ENCODE measurements at regions not wholly inside any gene's neighbourhood (a gene's known extent, or its start where the extent isn't known, plus 50 kb on each side); places are given as distances from the start of the nearest gene placed in this dataset.

DNA sequence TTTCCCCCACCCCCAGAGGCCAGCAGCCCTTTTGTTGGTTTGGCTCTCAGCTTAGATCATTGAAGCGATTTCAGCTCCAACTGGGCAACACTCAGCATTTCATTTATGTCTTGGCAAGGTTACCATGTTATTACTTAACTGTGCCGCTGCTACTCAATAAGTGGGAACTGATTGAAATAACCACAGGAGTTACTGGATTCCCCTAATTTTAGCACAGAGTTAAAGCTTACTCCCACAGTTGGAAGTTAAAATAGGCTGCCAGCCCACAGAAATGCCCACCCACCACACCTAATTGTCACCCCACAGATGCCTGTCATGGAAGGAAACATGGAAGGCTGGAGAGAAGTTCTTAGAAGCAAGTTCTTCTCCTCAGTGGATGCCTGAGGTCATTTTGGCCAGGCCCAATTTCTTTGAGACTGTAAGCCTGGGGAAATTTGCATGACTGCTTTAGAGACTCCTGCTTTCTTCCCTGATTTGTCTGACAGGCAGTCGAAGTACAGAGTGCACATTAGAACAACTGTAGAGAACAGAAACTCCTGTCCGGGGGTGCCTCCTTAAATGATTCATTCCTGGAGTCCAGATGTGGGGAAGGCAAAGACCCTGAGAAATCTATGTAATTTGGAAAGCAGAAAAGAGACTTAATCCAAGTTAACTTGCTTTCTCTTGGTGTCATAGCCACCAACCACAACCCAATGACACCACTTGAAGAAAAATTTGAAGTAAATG, 370.0 kb downstream of the ZSWIM6 start:
- no peaks in the 10 kb centered on the region for H3K27me3 ChIP-seq (ENCODE audit: control insufficient read depth in 1 of 2, insufficient read depth in 2 of 2, low read length in 2 of 2)
- no peak overlapping the region for H3K9ac ChIP-seq (ENCODE audit: low read length)
- H3K27ac ChIP-seq (ENCODE audit: low read depth, low read length) = no peak overlapping the region
- no peak overlapping the region for H3K4me3 ChIP-seq (ENCODE audit: low read depth in 1 of 2, low read length in 2 of 2)
- no peaks in the 10 kb centered on the region for H3K9me3 ChIP-seq (ENCODE audit: low read length)
- no peaks in the 10 kb centered on the region for H3K4me1 ChIP-seq (ENCODE audit: insufficient read depth, low read length)
- H3K36me3 ChIP-seq (ENCODE audit: insufficient read depth, low read length) = no peaks in the 10 kb centered on the region

DNA sequence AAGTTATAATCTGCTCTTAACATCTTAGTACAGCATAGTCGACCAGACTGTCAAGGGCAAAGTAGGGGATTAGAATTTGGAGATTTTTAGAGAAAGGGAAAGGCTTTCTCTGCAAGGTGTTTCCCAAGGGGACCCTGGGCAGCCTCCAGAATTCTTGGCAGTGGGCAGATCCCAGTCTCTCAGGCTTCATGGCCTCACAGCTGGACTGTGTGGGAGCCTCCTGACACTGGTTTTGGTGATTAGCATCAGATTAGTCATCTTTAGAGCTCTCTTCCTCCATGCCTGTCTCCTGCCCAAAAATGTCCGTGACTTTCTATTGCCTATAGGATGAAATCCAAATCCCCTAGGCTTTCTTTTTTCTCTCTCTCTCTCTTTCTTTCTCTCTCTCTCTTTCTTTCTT, 370.7 kb downstream of the ZSWIM6 start:
- no peaks in the 10 kb centered on the region for H3K4me1 ChIP-seq (ENCODE audit: insufficient read depth, low read length)
- H3K9me3 ChIP-seq (ENCODE audit: low read length) = no peaks in the 10 kb centered on the region
- no peak overlapping the region for H3K4me3 ChIP-seq (ENCODE audit: low read depth in 1 of 2, low read length in 2 of 2)
- H3K27ac ChIP-seq (ENCODE audit: low read depth, low read length) = no peak overlapping the region
- no peak overlapping the region for H3K9ac ChIP-seq (ENCODE audit: low read length)
- H3K36me3 ChIP-seq (ENCODE audit: insufficient read depth, low read length) = no peaks in the 10 kb centered on the region
- no peaks in the 10 kb centered on the region for H3K27me3 ChIP-seq (ENCODE audit: control insufficient read depth in 1 of 2, insufficient read depth in 2 of 2, low read length in 2 of 2)

DNA sequence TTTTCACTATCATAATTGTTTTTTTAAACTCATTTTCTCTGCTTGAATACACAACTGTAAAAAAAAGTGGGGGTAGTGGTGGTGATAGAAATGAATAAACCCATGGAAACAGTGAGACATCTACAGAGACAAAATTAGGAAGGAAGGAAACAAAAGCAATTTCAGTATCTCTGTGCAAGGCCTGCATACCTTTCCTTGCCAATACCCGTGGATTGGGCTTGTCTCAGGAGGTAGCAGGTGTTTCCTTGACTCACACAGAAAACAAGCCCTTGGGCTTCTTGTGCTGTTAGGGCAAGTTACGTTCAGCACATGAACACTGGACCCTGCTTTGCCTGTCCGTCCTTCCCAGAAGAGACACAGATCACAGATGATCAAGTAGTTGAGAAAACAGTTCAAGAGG, 372.2 kb downstream of the ZSWIM6 start:
- H3K27me3 ChIP-seq (ENCODE audit: control insufficient read depth in 1 of 2, insufficient read depth in 2 of 2, low read length in 2 of 2) = no peaks in the 10 kb centered on the region
- H3K4me1 ChIP-seq (ENCODE audit: insufficient read depth, low read length) = no peaks in the 10 kb centered on the region
- H3K9ac ChIP-seq (ENCODE audit: low read length) = no peak overlapping the region
- no peak overlapping the region for H3K27ac ChIP-seq (ENCODE audit: low read depth, low read length)
- H3K9me3 ChIP-seq (ENCODE audit: low read length) = no peaks in the 10 kb centered on the region
- H3K4me3 ChIP-seq (ENCODE audit: low read depth in 1 of 2, low read length in 2 of 2) = no peak overlapping the region
- H3K36me3 ChIP-seq (ENCODE audit: insufficient read depth, low read length) = no peaks in the 10 kb centered on the region

DNA sequence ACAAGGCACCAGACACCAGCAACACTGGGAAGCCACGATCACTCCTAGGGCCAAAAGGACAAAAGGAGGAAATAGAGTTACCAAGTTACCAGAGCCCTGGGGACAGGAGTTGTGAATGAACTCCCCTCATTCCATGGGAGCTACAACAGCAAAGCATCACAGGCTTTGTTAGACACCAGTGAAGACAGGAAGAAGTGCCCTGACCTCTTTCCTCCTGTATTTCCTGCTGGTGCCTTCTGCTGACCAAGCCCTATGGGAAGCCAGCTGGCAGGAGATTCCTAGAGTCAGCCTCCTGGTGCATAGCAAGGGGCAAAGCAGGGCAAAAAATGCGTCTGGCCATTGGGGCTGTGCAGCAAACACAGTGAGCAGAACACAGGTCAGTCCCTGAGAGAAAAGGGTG, 374.7 kb downstream of the ZSWIM6 start:
- Histone ChIP-seq H3K9ac (ENCODE audit: low read length) (no peak overlapping the region), H3K4me3 (ENCODE audit: low read depth in 1 of 2, low read length in 2 of 2) (no peak overlapping the region), H3K27ac (ENCODE audit: low read depth, low read length) (no peak overlapping the region), H3K36me3 (ENCODE audit: insufficient read depth, low read length) (no peaks in the 10 kb centered on the region), H3K9me3 (ENCODE audit: low read length) (no peaks in the 10 kb centered on the region), H3K27me3 (ENCODE audit: control insufficient read depth in 1 of 2, insufficient read depth in 2 of 2, low read length in 2 of 2) (no peaks in the 10 kb centered on the region), H3K4me1 (ENCODE audit: insufficient read depth, low read length) (no peaks in the 10 kb centered on the region)

DNA sequence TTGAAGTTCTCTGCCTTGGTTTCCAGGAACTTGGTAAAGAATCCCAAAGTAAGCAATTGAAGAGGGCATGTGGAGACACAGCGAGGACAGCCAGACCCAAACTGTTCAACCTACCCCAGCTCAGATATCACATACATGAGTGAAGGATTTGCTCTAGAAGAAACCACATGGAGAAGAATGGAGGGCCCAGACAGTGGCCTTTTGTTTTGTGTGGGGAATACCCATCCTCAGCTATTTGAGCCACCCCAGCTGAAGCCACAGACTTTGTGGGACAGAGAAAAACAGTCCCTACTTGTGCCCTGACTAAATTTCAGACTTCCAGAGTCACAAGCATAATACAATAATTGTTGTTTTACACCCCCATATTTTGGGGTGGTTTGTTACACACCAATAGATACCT, 387.1 kb downstream of the ZSWIM6 start:
- Histone ChIP-seq H3K9me3 (ENCODE audit: low read length) (no peaks in the 10 kb centered on the region), H3K9ac (ENCODE audit: low read length) (no peak overlapping the region), H3K27ac (ENCODE audit: low read depth, low read length) (no peak overlapping the region), H3K4me1 (ENCODE audit: insufficient read depth, low read length) (no peaks in the 10 kb centered on the region), H3K27me3 (ENCODE audit: control insufficient read depth in 1 of 2, insufficient read depth in 2 of 2, low read length in 2 of 2) (no peaks in the 10 kb centered on the region), H3K4me3 (ENCODE audit: low read depth in 1 of 2, low read length in 2 of 2) (no peak overlapping the region), H3K36me3 (ENCODE audit: insufficient read depth, low read length) (no peaks in the 10 kb centered on the region)

DNA sequence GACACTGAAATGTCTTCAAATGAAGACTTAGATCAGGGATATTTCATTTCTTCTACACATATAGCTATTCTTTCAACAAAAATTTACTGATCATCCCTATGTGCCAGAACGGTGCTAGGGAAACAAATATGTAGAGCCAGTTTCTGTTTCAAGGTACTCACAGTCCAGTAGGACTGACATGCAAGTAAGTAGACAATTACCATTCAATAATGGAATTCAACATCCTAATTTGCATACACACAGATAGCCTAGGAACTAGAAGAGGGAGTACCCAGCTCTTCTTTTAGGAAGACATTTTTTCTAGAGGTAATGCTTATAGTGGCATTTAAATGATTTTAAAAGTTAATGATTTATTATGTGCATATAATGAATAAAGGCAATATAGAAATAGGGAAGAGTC, 388.8 kb downstream of the ZSWIM6 start:
- Histone ChIP-seq H3K4me1 (ENCODE audit: insufficient read depth, low read length) (no peaks in the 10 kb centered on the region), H3K27ac (ENCODE audit: low read depth, low read length) (no peak overlapping the region), H3K27me3 (ENCODE audit: control insufficient read depth in 1 of 2, insufficient read depth in 2 of 2, low read length in 2 of 2) (no peaks in the 10 kb centered on the region)

DNA sequence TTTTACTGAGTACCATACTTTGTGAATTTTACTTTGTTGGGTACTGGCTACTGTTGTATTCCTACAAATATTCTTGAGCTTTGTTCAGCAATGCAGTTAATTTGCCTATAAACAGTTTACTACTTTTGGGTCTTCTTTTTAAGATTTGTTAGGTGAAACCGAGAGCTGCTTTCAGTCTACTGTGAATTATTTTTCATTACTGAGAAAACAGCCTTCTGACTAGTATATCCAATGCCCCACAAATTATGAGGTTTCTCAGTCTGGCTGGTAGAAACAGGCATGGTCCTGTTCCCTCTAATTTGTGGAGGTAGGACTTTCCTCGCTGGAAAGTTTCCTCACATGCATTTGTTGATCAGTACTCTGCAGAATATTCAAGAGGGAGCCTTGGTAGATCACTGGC, 392.0 kb downstream of the ZSWIM6 start:
- Histone ChIP-seq H3K27me3 (ENCODE audit: control insufficient read depth in 1 of 2, insufficient read depth in 2 of 2, low read length in 2 of 2) (no peaks in the 10 kb centered on the region), H3K36me3 (ENCODE audit: insufficient read depth, low read length) (no peaks in the 10 kb centered on the region), H3K9ac (ENCODE audit: low read length) (no peak overlapping the region), H3K4me1 (ENCODE audit: insufficient read depth, low read length) (no peaks in the 10 kb centered on the region), H3K27ac (ENCODE audit: low read depth, low read length) (no peak overlapping the region), H3K9me3 (ENCODE audit: low read length) (no peaks in the 10 kb centered on the region), H3K4me3 (ENCODE audit: low read depth in 1 of 2, low read length in 2 of 2) (no peak overlapping the region)

More for the DNA sequence above, 388.8 kb downstream of the ZSWIM6 start:
- Histone ChIP-seq H3K9me3 (ENCODE audit: low read length) (no peaks in the 10 kb centered on the region), H3K4me3 (ENCODE audit: low read depth in 1 of 2, low read length in 2 of 2) (no peak overlapping the region), H3K9ac (ENCODE audit: low read length) (no peak overlapping the region), H3K36me3 (ENCODE audit: insufficient read depth, low read length) (no peaks in the 10 kb centered on the region)

DNA sequence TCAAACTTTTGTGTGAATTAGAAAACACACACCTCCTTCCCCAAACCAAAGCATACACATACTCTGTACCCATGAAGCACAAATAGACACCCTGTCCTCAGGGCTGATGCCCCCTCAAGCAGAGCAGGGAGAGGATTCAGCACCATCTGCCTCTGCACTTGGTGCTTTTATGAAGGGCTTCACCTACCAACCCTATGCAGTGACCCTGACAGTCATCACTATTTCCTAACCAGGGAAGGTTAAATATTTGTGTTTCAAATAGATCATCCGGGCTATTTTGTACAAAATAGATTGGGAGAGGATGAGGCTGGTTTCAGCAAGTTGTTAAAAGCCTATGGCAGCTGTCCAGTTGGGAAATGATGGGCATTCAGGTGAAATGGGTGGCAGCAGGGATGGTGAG, 396.2 kb downstream of the ZSWIM6 start:
- H3K9ac ChIP-seq (ENCODE audit: low read length) = no peak overlapping the region
- no peak overlapping the region for H3K4me3 ChIP-seq (ENCODE audit: low read depth in 1 of 2, low read length in 2 of 2)
- no peaks in the 10 kb centered on the region for H3K9me3 ChIP-seq (ENCODE audit: low read length)
- peaks cover 5% of the 10 kb centered on the region for H3K4me1 ChIP-seq (ENCODE audit: insufficient read depth, low read length)
- no peak overlapping the region for H3K27ac ChIP-seq (ENCODE audit: low read depth, low read length)
- H3K27me3 ChIP-seq (ENCODE audit: control insufficient read depth in 1 of 2, insufficient read depth in 2 of 2, low read length in 2 of 2) = no peaks in the 10 kb centered on the region
- no peaks in the 10 kb centered on the region for H3K36me3 ChIP-seq (ENCODE audit: insufficient read depth, low read length)

DNA sequence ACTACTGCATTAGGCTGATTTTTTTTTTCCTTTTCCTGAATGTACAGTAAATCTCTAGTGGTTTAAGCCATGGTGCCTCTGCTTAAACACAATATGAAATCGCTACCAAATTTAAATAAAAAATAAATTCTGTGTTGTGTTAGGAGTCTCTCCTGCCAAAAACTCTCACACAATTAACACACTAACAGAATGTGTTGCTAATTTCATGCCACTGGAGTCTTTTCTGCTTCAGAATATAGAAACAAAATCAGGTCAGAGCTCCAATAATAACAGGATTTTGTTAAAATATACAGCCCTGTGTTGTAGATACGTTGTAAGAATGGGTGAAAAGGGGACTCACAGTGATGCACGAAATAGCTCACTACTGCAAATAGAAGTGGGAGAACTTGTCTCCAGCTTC, 398.8 kb downstream of the ZSWIM6 start:
- Histone ChIP-seq H3K36me3 (ENCODE audit: insufficient read depth, low read length) (no peaks in the 10 kb centered on the region), H3K9me3 (ENCODE audit: low read length) (no peaks in the 10 kb centered on the region), H3K4me3 (ENCODE audit: low read depth in 1 of 2, low read length in 2 of 2) (no peak overlapping the region), H3K9ac (ENCODE audit: low read length) (no peak overlapping the region), H3K27ac (ENCODE audit: low read depth, low read length) (no peak overlapping the region), H3K27me3 (ENCODE audit: control insufficient read depth in 1 of 2, insufficient read depth in 2 of 2, low read length in 2 of 2) (no peaks in the 10 kb centered on the region), H3K4me1 (ENCODE audit: insufficient read depth, low read length) (peaks cover 5% of the 10 kb centered on the region)

DNA sequence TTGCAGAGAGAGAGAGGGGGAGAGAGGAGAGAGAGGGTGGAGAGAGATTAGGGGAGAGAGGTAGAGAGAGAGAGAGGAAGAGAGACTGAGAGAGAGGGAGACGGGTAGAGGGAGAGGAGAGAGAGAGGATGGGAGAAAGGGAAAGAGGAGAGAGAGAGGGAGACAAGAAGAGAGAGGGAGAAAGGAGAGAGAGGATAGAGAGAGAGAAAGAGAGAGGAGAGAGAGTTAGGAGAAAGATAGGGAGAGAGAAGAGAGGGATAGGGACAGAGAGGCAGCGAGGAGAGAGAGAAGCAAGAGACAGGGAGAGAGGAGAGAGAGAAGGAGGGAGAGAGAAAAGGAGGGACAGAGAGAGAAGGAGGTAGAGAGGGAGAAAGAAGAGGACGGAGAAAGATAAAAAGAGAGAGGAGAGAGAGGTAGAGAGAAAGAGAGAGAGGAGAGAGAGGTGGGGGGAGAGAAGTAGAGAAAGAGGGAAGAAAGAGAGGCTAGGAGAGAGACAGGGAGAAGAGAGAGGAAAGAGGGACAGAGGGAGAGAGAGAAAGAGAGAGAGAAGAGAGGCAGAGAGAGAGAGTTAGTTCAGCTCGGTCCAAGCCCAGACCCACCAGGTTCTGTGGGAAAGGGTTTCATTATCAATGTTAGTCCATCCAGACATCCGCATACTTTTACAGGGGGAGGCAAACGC, 399.3 kb downstream of the ZSWIM6 start:
- H3K4me1 ChIP-seq (ENCODE audit: insufficient read depth, low read length) = peaks cover 5% of the 10 kb centered on the region
- no peaks in the 10 kb centered on the region for H3K27me3 ChIP-seq (ENCODE audit: control insufficient read depth in 1 of 2, insufficient read depth in 2 of 2, low read length in 2 of 2)
- no peak overlapping the region for H3K27ac ChIP-seq (ENCODE audit: low read depth, low read length)
- H3K36me3 ChIP-seq (ENCODE audit: insufficient read depth, low read length) = no peaks in the 10 kb centered on the region
- no peak overlapping the region for H3K4me3 ChIP-seq (ENCODE audit: low read depth in 1 of 2, low read length in 2 of 2)
- no peaks in the 10 kb centered on the region for H3K9me3 ChIP-seq (ENCODE audit: low read length)
- H3K9ac ChIP-seq (ENCODE audit: low read length) = no peak overlapping the region

DNA sequence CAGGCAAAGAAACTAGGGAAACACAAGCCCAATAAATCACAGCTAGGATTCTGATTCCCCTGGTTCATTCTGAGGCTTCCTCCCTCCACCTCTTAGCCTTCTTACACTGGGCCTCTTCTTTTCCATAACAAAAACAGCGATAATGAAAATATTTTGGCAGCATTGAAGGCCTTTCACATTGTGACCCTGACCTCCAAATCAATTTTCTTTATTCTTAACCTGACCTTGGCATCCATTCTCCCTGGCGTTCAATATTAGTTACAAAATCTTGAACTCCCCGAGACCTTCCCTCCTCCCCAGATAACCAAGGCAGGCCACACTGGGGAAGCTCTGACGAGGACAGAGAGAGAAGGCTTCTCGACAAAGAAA, 399.9 kb downstream of the ZSWIM6 start:
- Histone ChIP-seq H3K27ac (ENCODE audit: low read depth, low read length) (no peak overlapping the region), H3K9ac (ENCODE audit: low read length) (no peak overlapping the region)

DNA sequence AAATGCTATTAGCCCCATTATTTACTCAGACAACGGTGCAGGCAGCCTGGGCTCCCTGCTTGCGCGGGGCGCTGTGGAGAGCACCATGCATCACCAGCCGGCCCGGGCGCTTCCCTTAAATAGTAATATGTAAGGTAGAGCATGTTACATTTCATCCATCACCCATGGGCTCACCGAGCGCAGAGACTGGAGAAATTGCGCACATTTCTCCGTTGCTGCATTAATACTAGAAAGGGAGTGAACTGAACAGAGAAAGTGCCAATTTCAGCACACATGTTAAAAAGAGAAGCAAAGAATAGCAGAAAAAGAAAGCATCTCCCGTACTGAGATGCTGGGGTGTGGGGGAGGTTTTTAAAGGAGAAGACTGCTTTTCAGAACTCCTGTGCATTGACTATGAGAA, 400.3 kb downstream of the ZSWIM6 start:
- no peaks in the 10 kb centered on the region for H3K27me3 ChIP-seq (ENCODE audit: control insufficient read depth in 1 of 2, insufficient read depth in 2 of 2, low read length in 2 of 2)
- no peak overlapping the region for H3K27ac ChIP-seq (ENCODE audit: low read depth, low read length)
- no peaks in the 10 kb centered on the region for H3K36me3 ChIP-seq (ENCODE audit: insufficient read depth, low read length)
- H3K9ac ChIP-seq (ENCODE audit: low read length) = no peak overlapping the region
- H3K4me1 ChIP-seq (ENCODE audit: insufficient read depth, low read length) = peaks cover 5% of the 10 kb centered on the region
- no peaks in the 10 kb centered on the region for H3K9me3 ChIP-seq (ENCODE audit: low read length)
- H3K4me3 ChIP-seq (ENCODE audit: low read depth in 1 of 2, low read length in 2 of 2) = peak overlapping the region in 1 of 2 donors; percentile 51

More for the DNA sequence above, 399.9 kb downstream of the ZSWIM6 start:
- H3K27me3 ChIP-seq (ENCODE audit: control insufficient read depth in 1 of 2, insufficient read depth in 2 of 2, low read length in 2 of 2) = no peaks in the 10 kb centered on the region
- H3K9me3 ChIP-seq (ENCODE audit: low read length) = no peaks in the 10 kb centered on the region
- H3K36me3 ChIP-seq (ENCODE audit: insufficient read depth, low read length) = no peaks in the 10 kb centered on the region
- peak overlapping the region in 1 of 2 donors; percentile 51 for H3K4me3 ChIP-seq (ENCODE audit: low read depth in 1 of 2, low read length in 2 of 2)
- peaks cover 5% of the 10 kb centered on the region for H3K4me1 ChIP-seq (ENCODE audit: insufficient read depth, low read length)

All from muscle layer of colon (tissue), 2 donors.